ENCODE measurements at regions not wholly inside any gene's neighbourhood (a gene's known extent, or its start where the extent isn't known, plus 50 kb on each side); places are given as distances from the start of the nearest gene placed in this dataset.

DNA sequence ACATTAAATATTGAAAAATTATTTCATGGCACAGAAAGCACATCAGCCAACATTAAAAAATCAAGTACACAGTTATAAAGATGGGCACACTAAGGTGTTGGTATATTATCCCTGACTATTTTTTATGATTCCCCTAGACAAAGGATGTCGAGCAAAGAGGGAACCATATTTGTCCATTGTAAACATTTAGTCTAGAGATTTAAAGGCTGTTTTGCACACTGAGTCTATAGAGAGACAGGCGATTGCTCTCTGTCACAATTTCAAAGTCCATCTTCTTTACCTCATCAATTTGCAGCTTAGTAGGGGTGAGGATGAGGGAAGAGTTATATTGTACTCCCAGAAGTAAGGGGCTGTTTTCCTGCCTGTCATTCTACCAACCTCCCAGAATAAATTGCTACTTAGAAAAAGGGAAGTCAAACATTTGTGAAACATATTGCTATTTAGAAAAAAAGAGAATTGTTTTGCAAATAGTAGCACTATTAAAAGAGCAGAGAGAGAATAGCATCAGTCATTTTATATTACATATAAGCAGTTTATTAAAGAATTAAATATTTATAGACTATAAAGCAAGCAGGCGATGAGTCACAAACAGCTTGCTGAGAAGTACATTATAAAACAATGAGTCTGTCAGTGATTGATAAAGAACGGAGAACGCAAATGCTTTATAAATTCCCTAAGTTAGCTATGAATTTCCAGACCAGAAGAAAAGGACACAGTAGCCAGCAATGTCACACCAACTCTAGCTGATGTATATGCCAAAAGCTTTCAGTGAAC is 270.6 kb upstream of the PMFBP1 start:
- H3K4me2 ChIP-seq (replicated peaks; ENCODE audit: extremely low read depth, low read length, poor library complexity, severe bottlenecking), result no peak overlapping the region
- Mint-ChIP-seq H3K9me3 (peaks cover 2 to 8% (median 5%) of the 10 kb centered on the region in 7 donors), H3K27me3 (ENCODE audit: low read depth in 3 of 3) (no peaks in the 10 kb centered on the region), H3K4me3 (no peak overlapping the region), H3K36me3 (peaks cover 0 to 4% of the 10 kb centered on the region in 2 donors), H3K4me1 (peaks cover 14% of the 10 kb centered on the region), H3K27ac (peak overlapping the region in 2 of 7 donors; percentile 15 to 22)
- no peak overlapping the region for H3K27ac ChIP-seq (ENCODE audit: low read depth in 1 of 2, low read length in 2 of 2)
- intact Hi-C loops (cut with micrococcal nuclease), result no loop called here
- no peak for DNase-seq
- H3K36me3 ChIP-seq (replicated peaks in 1 of 2; ENCODE audit: control insufficient read depth in 1 of 2, insufficient read depth in 2 of 2, low read length in 2 of 2), result no peaks in the 10 kb centered on the region
- TF ChIP-seq, protein P1, sequence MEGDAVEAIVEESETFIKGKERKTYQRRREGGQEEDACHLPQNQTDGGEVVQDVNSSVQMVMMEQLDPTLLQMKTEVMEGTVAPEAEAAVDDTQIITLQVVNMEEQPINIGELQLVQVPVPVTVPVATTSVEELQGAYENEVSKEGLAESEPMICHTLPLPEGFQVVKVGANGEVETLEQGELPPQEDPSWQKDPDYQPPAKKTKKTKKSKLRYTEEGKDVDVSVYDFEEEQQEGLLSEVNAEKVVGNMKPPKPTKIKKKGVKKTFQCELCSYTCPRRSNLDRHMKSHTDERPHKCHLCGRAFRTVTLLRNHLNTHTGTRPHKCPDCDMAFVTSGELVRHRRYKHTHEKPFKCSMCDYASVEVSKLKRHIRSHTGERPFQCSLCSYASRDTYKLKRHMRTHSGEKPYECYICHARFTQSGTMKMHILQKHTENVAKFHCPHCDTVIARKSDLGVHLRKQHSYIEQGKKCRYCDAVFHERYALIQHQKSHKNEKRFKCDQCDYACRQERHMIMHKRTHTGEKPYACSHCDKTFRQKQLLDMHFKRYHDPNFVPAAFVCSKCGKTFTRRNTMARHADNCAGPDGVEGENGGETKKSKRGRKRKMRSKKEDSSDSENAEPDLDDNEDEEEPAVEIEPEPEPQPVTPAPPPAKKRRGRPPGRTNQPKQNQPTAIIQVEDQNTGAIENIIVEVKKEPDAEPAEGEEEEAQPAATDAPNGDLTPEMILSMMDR (IDR thresholded peaks at IDR 0.05), result no peak
- no peak overlapping the region for H3K9ac ChIP-seq (ENCODE audit: insufficient read depth, low read length, poor library complexity, severe bottlenecking)
- no peaks in the 10 kb centered on the region for H4K20me1 ChIP-seq (ENCODE audit: insufficient read depth, low read length)
- H3K4me1 ChIP-seq (ENCODE audit: control insufficient read depth in 1 of 2, insufficient read depth in 2 of 2, low read length in 2 of 2), result peaks cover 15 to 18% of the 10 kb centered on the region in 2 donors
- H2AFZ ChIP-seq (ENCODE audit: insufficient read depth, low read depth, low read length, poor library complexity, severe bottlenecking), result no peak overlapping the region
- H3K9me3 ChIP-seq (replicated peaks in 1 of 2; ENCODE audit: control insufficient read depth in 1 of 2, insufficient read depth in 1 of 2, low read length in 2 of 2), result peaks cover 0 to 2% of the 10 kb centered on the region in 2 donors
- no peaks in the 10 kb centered on the region for H3K27me3 ChIP-seq (ENCODE audit: control insufficient read depth in 2 of 2, insufficient read depth in 2 of 2, low read length in 2 of 2)
- WGBS (ENCODE audit: insufficient coverage), result no CpG with 5 or more reads among the region's 5 CpGs
- no peaks in the 10 kb centered on the region for H3K79me2 ChIP-seq (ENCODE audit: insufficient read depth, low read length)
- H3K4me3 ChIP-seq (replicated peaks in 1 of 3; ENCODE audit: low read depth in 2 of 3, low read length in 3 of 3), result no peak overlapping the region

DNA sequence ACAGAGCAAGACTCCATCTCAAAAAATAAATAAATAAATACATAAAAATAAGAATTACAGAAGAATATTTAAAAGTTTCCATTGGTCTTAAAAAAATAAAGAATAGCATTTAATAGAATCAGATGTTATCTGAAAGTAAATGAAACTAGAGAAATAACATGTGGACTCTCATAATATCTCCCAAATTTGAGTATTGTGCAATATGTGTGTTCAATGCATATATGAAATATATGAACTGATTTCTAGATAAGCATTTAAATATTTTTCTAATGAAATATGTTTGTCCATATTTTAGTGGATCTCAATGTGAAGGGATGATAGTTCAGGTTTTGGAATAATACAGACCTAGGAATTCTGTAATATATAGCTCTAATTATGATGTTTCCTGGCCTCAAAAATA is 265.9 kb upstream of the PMFBP1 start:
- no peak overlapping the region for H3K4me3 ChIP-seq (replicated peaks in 1 of 3; ENCODE audit: low read depth in 2 of 3, low read length in 3 of 3)
- peaks cover 11 to 28% of the 10 kb centered on the region in 2 donors for H3K9me3 ChIP-seq (replicated peaks in 1 of 2; ENCODE audit: control insufficient read depth in 1 of 2, insufficient read depth in 1 of 2, low read length in 2 of 2)
- H3K27ac ChIP-seq (ENCODE audit: low read depth in 1 of 2, low read length in 2 of 2), result no peak overlapping the region
- H3K4me2 ChIP-seq (replicated peaks; ENCODE audit: extremely low read depth, low read length, poor library complexity, severe bottlenecking), result no peak overlapping the region
- H3K27me3 ChIP-seq (ENCODE audit: control insufficient read depth in 2 of 2, insufficient read depth in 2 of 2, low read length in 2 of 2), result no peaks in the 10 kb centered on the region
- Mint-ChIP-seq H3K9me3 (peaks cover 17 to 37% (median 26%) of the 10 kb centered on the region in 7 donors), H3K27me3 (ENCODE audit: low read depth in 3 of 3) (no peaks in the 10 kb centered on the region), H3K36me3 (peaks cover 1 to 8% of the 10 kb centered on the region in 2 donors), H3K4me3 (no peak overlapping the region), H3K4me1 (peaks cover 4% of the 10 kb centered on the region), H3K27ac (no peak overlapping the region)
- intact Hi-C loops (cut with micrococcal nuclease), result no loop called here
- no peak for DNase-seq
- H3K4me1 ChIP-seq (ENCODE audit: control insufficient read depth in 1 of 2, insufficient read depth in 2 of 2, low read length in 2 of 2), result peaks cover 2 to 6% of the 10 kb centered on the region in 2 donors
- TF ChIP-seq, protein P1 (IDR thresholded peaks at IDR 0.05), result no peak
- no peaks in the 10 kb centered on the region for H4K20me1 ChIP-seq (ENCODE audit: insufficient read depth, low read length)
- H2AFZ ChIP-seq (ENCODE audit: insufficient read depth, low read depth, low read length, poor library complexity, severe bottlenecking), result no peak overlapping the region
- H3K9ac ChIP-seq (ENCODE audit: insufficient read depth, low read length, poor library complexity, severe bottlenecking), result no peak overlapping the region
- no peaks in the 10 kb centered on the region for H3K36me3 ChIP-seq (replicated peaks in 1 of 2; ENCODE audit: control insufficient read depth in 1 of 2, insufficient read depth in 2 of 2, low read length in 2 of 2)
- H3K79me2 ChIP-seq (ENCODE audit: insufficient read depth, low read length), result no peaks in the 10 kb centered on the region
